ENCODE measurements at regions not wholly inside any gene's neighbourhood (a gene's known extent, or its start where the extent isn't known, plus 50 kb on each side); places are given as distances from the start of the nearest gene placed in this dataset.
"Not testable (repeated sequence)": the region's sequence is repeated elsewhere in the genome, so short reads cannot be mapped to it uniquely, and the experiment has no call there.

DNA sequence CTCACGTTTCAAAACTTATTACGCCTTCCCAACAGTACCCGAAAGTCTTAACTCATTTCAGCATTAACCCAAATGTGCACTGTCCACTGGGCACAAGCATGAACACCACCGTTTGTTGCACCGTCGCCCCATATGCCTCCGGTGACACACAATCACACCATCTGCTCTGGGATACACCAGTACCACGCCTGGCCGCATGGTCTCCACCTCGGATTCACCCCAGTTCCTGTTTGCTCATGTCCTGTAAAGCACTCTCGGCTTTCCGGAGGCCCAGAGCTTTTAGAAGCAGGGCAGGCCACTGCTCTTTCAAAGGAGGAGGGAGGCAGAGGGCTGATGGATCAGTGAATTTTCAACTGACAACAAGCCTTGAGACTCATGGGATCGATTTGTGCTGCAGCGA is 1570.0 kb upstream of the DEFB115 start:
- no peak for DNase-seq

DNA sequence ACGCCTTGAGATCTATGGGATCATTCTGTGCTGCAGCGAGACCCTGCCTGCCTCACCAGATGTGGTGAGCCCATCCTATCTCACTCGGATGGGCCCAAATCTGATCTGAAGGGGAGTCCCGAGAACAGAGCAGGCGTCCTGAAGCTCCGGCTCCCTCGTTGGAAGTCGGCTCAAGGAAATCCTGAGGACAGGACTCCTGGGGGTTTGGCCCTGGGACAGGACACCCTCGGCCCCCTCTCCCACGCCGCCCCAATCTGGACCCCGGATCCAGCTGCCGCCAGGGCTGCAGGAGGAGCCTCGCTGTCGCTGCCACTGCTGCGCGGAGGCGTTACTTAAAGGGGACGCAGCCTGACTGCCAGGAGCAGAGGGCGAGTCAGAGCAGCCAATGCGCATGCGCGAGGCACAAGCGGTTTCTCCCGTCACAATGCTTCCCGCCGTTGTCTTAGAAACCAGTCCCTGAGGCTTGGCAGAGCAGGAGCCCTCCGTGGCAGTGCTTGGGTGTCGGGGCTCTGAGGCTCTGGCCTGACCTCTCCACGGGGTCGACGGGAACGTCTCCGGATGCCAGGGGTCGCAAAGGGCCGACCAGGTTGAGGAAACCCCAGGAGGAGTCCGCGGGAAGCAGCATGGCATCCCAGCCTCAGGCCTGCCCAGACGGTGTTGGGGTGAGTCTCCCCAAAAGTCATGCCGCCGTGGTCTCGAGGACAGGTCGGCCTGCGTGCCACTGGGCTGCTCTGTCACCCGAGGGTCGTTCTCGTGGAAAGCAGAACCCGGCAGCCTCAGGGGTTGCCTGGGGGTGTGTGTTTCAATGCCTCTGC is 1567.8 kb upstream of the DEFB115 start:
- no peak for DNase-seq

- no peak for DNase-seq
These were observed 1567.2 kb upstream of the DEFB115 start for GRCh38 chr20:29690274-29690673.

GRCh38 chr20:29740601-29740950 is 1516.9 kb upstream of the DEFB115 start:
- DNase-seq = no peak

- DNase-seq = no peak
These were observed 1516.4 kb upstream of the DEFB115 start for GRCh38 chr20:29740951-29741593.

DNA sequence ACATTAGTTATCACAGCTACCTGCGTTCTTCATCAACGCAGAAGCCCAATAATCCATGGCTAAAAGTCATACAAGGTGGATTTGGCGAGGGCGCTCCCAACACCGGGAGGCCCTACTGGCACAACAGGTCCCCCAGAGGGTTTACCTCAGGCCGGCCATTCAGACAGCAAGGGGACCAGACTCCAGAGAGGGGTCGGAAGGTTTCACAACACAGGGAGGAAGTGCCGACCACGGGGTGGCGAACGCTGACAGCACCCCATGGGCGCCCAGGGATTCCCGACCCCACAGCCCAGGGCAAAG is 1515.9 kb upstream of the DEFB115 start:
- DNase-seq = no peak

- no peak for DNase-seq
These were observed 1515.4 kb upstream of the DEFB115 start for GRCh38 chr20:29741894-29742698.

DNA sequence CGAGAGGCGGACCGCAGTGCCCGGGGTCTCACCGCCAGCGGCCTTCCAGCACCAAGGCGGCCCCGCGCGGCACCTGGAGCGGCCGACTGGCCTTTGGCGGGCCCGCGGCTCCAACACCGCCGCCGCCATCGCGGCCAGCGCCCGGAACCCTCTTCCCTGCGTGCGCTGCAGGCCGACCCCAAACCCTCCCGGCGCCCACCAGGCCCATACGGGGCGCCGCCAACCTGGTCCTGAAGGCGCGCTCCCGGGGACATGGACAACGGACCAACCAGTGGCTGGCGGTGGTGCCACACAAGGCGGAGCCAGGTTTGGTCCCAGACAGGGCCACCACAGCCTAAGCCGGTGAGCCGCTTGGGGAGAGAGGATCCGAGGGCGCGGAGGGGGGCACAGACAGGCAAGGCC is 1514.8 kb upstream of the DEFB115 start:
- no peak for DNase-seq

GRCh38 chr20:29743101-29743931 is 1514.1 kb upstream of the DEFB115 start:
- DNase-seq = no peak

- DNase-seq = no peak
These were observed 1513.4 kb upstream of the DEFB115 start for GRCh38 chr20:29744071-29744470.

DNA sequence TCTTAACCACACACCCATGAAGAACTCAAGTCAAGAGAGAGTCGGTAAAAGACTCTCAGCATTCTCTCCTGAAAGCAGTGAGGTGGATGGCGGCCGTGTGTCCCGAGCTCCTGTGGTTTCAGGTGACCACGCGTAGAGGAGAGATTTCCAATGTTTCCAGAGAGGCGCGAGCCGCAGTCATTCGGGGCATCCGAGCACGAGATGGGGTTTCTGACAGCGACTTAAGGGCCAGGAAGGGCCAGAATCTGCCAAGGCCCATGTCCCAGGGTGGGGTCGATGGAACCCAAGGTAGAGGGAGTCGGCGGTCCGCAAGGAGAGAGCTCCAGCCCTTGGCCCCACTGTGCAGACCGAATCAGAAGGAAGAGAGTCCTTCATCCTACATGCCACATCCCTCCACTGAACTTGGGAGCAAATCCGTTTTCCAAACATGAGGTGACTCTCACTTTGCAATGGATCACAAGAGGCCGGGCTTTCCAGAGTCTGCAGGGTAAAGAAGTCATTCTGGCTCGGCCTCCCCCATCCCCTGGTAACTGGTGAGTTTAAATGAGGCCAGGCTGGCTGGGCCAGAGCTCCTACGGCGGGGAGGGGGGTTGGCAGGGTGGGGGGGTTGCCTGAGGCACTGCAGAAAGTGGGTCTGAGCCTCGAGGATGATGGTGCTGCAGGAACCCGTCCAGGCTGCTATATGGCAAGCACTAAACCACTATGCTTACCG is 1511.8 kb upstream of the DEFB115 start:
- DNase-seq = not testable (repeated sequence)

DNA sequence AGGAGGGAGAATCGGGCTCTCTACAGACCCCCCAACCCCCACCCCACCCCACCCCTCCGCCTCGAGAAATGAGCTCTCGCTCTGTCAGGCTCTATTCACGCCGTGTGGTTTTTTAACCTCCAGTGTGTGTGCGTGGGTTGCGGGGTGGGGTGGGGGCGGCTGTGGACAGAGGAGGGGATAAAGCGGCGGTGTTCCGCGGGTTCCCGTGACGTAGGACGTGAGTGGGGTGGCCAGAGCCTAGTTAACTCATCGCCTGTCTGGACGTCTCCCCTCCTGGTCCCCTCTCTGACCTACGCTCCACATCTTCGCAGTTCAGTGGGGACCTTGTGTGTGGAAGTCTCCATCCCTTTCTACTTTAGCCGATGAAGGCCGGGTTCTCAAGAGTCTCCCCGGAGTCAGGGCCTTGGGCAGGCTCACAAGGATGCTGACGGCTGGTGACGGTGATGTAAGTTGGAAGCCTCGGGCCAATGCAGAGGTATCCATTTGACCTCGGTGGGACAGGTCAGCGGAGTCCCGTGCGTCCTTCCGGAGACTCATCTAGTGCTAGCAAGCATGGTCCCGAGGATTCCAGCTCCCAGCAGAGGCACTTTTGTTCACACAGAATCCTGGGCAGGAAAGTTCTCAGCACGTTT is 1507.1 kb upstream of the DEFB115 start:
- DNase-seq = no peak

- DNase-seq = not testable (repeated sequence)
These were observed 1504.6 kb upstream of the DEFB115 start for GRCh38 chr20:29752644-29753425.

GRCh38 chr20:29753426-29753746 is 1504.1 kb upstream of the DEFB115 start:
- DNase-seq = not testable (repeated sequence)

GRCh38 chr20:29753879-29754278 is 1503.6 kb upstream of the DEFB115 start:
- DNase-seq = not testable (repeated sequence)

DNA sequence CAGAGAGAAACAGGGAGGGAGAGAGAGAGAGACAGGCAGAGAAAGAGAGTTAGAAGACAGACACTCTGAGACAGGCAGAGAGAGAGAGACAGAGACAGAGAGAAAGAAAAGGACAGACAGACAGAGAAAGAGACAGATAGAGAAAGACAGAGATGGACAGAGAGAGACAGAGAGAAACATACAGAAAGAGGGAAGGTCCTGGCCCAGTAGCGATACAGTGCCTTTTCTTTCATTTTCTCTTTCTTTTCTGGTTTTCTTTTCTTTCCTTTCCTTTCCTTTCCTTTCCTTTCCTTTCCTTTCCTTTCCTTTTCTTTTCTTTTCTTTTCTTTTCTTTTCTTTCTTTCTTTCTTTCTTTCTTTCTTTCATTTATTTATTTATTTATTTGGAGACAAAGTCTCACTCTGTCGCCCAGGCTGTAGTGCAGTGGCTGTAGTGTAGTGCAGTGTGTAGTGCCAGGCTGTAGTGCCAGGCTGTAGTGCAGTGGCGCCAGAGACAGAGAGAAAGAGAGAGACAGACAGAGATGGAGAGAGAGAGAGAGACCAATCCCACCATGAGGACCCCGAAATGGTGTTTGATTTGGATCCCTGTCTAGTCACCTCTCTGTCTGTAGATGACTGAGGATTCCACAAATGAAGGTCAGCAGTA is 1501.5 kb upstream of the DEFB115 start:
- not testable (repeated sequence) for DNase-seq

- DNase-seq = no peak
These were observed 1500.8 kb upstream of the DEFB115 start for GRCh38 chr20:29756664-29757063.

GRCh38 chr20:29761621-29762385 is 1495.7 kb upstream of the DEFB115 start:
- not testable (repeated sequence) for DNase-seq

DNA sequence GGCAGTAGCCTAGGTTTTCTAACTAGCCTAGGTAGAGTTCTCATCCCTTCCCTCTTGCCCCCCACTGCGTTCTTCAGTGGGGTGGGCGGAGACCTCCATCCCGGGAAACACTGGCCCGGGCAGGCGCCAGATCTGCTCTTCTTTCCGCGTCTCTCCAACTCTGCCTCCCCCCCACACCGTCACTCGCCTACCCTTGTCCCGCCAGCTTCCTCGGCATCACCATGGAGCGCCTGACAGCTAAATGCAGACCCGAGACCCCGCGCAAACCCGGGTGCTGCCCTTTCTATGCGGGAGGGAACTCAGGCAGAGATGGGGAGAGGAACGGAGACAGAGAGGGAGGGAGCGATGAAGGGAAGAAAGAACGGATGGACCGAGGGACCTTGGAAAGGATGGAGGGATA is 1494.8 kb upstream of the DEFB115 start:
- no peak for DNase-seq
